HEK293T (cell line): ENCODE measurements at regions not wholly inside any gene's neighbourhood (a gene's known extent, or its start where the extent isn't known, plus 50 kb on each side); places are given as distances from the start of the nearest gene placed in this dataset.

Experiments
- ARNT ChIP-seq: fragments of 450-650 bp; IDR thresholded peaks from 2 replicates; pipeline ENCODE4 v1.6.1; 2017; ENCODE audit warnings: mild to moderate bottlenecking
- CTBP1 ChIP-seq: fragments of 450-650 bp; IDR thresholded peaks from 2 replicates; pipeline ENCODE4 v1.6.1; 2016; ENCODE audit warnings: borderline replicate concordance
- FOXA1 ChIP-seq: fragments of 450-650 bp; IDR thresholded peaks from 2 replicates; pipeline ENCODE4 v1.6.1; 2016; ENCODE audit warnings: mild to moderate bottlenecking
- SUZ12 ChIP-seq: fragments of 450-650 bp; IDR thresholded peaks from 2 replicates; pipeline ENCODE4 v1.6.1; 2016; ENCODE audit warnings: mild to moderate bottlenecking

DNA sequence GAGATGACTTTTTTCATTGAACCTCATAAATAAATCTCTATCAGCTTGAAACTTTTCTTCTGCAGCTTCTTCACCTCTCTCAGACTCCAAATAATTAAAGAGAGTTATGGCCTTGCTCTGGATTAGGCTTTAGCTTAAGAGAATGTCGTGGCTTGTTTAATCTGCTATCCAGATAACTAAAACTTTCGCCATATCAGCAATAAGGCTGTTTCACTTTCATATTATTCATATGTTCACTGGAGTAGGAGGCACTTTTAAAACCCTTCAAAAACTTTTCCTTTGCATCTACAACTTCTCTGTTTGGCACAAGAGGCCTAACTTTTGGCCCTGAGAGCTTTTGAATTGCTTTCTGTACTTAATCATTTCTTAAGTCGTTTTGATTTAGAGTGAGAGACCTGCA lies 386.9 kb upstream of the FAM174A start:
- TF ChIP-seq ARNT (no peak), SUZ12 (no peak), CTBP1 (no peak), FOXA1 (no peak)
